K562 (cell line): ENCODE measurements at regions not wholly inside any gene's neighbourhood (a gene's known extent, or its start where the extent isn't known, plus 50 kb on each side); places are given as distances from the start of the nearest gene placed in this dataset.

Source experiments
- ATAC-seq: fragments of 200-7000 bp; cut with Tn5 transposase; 3 replicates; pipeline ENCODE4 v1.9.1; 2020; ENCODE audit warnings: moderate library complexity
- BruUV-seq: library from RNA; stranded (reverse); fragments of 400-500 nt; replicated peaks from 2 replicates; lab custom pipeline; 2021; lab: Mats Ljungman, UMichigan
- CTCF ChIA-PET: fragments of 300-600 bp; formaldehyde crosslinking; extraction: SDS; loops from one replicate; lab custom pipeline; 2021; ENCODE audit warnings: low intra/inter-chr PET ratio; lab: Yijun Ruan, JAX
- POLR2A ChIA-PET: fragments of 300-600, 350-650 bp; sonication (Branson Sonifier 250); formaldehyde crosslinking; extraction: SDS; loops from one replicate; lab custom pipeline; 2021; ENCODE audit warnings: antibody characterized with exemption, inconsistent platforms; lab: Yijun Ruan, JAX
- DNase-seq, 4 experiments: peaks; one replicate each; pipeline versions ENCODE4 v3.0.0 to v3.0.0-alpha.2; 2011 to 2018; ENCODE audit warnings: low spot score in 3 of 4, mixed read lengths in 3 of 4; ENCODE audit errors: extremely low read depth in 1 of 4
- FAIRE-seq: peaks from 2 replicates; lab custom pipeline; 2011; peaks lifted over from hg19 to GRCh38; lab: Jason Lieb, UNC
- H2AFZ ChIP-seq: 2 replicates; pipeline ENCODE4 v1.6.0; 2011; ENCODE audit warnings: low read depth, low read length, control low read depth, inconsistent platforms
- H3K27ac ChIP-seq: fragments of 200-600 bp; 3 replicates; pipeline ENCODE4 v1.8.0; 2011; ENCODE audit warnings: low read depth, mild to moderate bottlenecking, control low read depth, inconsistent platforms, low read length, moderate library complexity, mixed read lengths; ENCODE audit errors: extremely low read depth
- H3K27me3 ChIP-seq, 2 experiments: fragments of 300-600 bp in 1 of 2; 2 replicates in 1 of 2; 3 replicates in 1 of 2; pipeline versions ENCODE4 v1.6.0 to v1.8.0; 2011; ENCODE audit warnings: inconsistent platforms in 2 of 2, low read length in 2 of 2, mild to moderate bottlenecking in 1 of 2, mixed read lengths in 1 of 2, moderate library complexity in 1 of 2; ENCODE audit not compliant: control insufficient read depth in 2 of 2, insufficient read depth in 2 of 2
- H3K36me3 ChIP-seq: fragments of 300-600 bp; 3 replicates; pipeline ENCODE4 v1.8.0; 2011; ENCODE audit warnings: mild to moderate bottlenecking, low read length, inconsistent platforms; ENCODE audit not compliant: control insufficient read depth, insufficient read depth
- H3K4me1 ChIP-seq, 2 experiments: fragments of 200-600 bp in 1 of 2; replicated peaks in 1 of 2; 2 replicates in 1 of 2; 3 replicates in 1 of 2; pipeline versions ENCODE4 v1.5.1 to v1.8.0; 2011; ENCODE audit warnings: inconsistent platforms in 2 of 2, low read length in 2 of 2, mild to moderate bottlenecking in 1 of 2, mixed read lengths in 1 of 2, moderate library complexity in 1 of 2; ENCODE audit not compliant: control insufficient read depth in 2 of 2, insufficient read depth in 2 of 2
- H3K4me2 ChIP-seq: 2 replicates; pipeline ENCODE4 v1.6.1; 2011; ENCODE audit warnings: low read length, control low read depth, inconsistent platforms, mixed read lengths; ENCODE audit not compliant: insufficient read depth
- H3K4me3 ChIP-seq: fragments of 200-600 bp; sonication (generic), shearing (Covaris generic); 2 replicates; pipeline ENCODE4 v1.5.1; 2016; ENCODE audit warnings: control low read depth, inconsistent platforms
- H3K79me2 ChIP-seq: fragments of 200-600 bp; 3 replicates; pipeline ENCODE4 v1.8.0; 2011; ENCODE audit warnings: low read length, inconsistent platforms; ENCODE audit not compliant: control insufficient read depth, insufficient read depth
- H3K9ac ChIP-seq, 2 experiments: 2 replicates each; pipeline versions ENCODE4 v1.6.0 to v1.6.1; 2011; ENCODE audit warnings: low read depth in 2 of 2, low read length in 2 of 2, control low read depth in 1 of 2, inconsistent platforms in 1 of 2, mild to moderate bottlenecking in 1 of 2, mixed read lengths in 1 of 2; ENCODE audit not compliant: insufficient read depth in 1 of 2
- H3K9me1 ChIP-seq: one replicate; pipeline ENCODE4 v1.6.0; 2011; ENCODE audit warnings: inconsistent platforms, mild to moderate bottlenecking, low read length, moderate library complexity; ENCODE audit not compliant: control insufficient read depth, insufficient read depth
- H3K9me3 ChIP-seq: replicated peaks from 2 replicates; pipeline ENCODE4 v1.5.1; 2011; ENCODE audit warnings: low read depth, low read length, inconsistent platforms; ENCODE audit not compliant: control insufficient read depth, insufficient read depth
- H4K20me1 ChIP-seq: replicated peaks from 2 replicates; pipeline ENCODE4 v1.6.1; 2011; ENCODE audit warnings: low read length, inconsistent platforms, mixed read lengths; ENCODE audit not compliant: control insufficient read depth, insufficient read depth
- FOXJ2 ChIP-seq: fragments of 200-800 bp; sonication (Bioruptor generic); IDR thresholded peaks from 2 replicates; pipeline ENCODE4 v1.6.1; 2016; ENCODE audit warnings: missing genetic modification characterization, missing compliant biosample characterization
- HMBOX1 ChIP-seq: sonication (generic); IDR thresholded peaks from 2 replicates; pipeline ENCODE4 v1.6.1; 2016
- SRSF9 ChIP-seq: fragments of 200-400 bp; formaldehyde crosslinking; IDR thresholded peaks from 2 replicates; pipeline ENCODE4 v1.6.1; 2017; ENCODE audit warnings: low read depth, low read length, borderline replicate concordance
- ZBTB5 ChIP-seq: fragments of 450-650 bp; IDR thresholded peaks from 2 replicates; pipeline ENCODE4 v1.6.1; 2017; ENCODE audit warnings: antibody characterized with exemption
- ZNF324 ChIP-seq: fragments of 250-450 bp; sonication (Bioruptor Pico); IDR thresholded peaks from 2 replicates; pipeline ENCODE4 v1.4.0; 2020; ENCODE audit warnings: mild to moderate bottlenecking
- WGBS: fragments of 100-300 bp; shearing (Covaris generic); methylation state at CpG from one replicate; pipeline ENCODE4 v1.1.6; 2016; ENCODE audit warnings: low coverage, mixed read lengths; ENCODE audit not compliant: insufficient coverage; ENCODE audit errors: missing lambda C conversion rate; 5-methylcytosine and 5-hydroxymethylcytosine counted together
- in situ Hi-C: fragments of 300-500 bp; cut with MboI; formaldehyde crosslinking; loops from 4 replicates; pipeline ENCODE4 v1.15.0; 2018; ENCODE audit warnings: inconsistent platforms, mixed read lengths
- intact Hi-C: fragments of 100-400 bp; cut with micrococcal nuclease; formaldehyde crosslinking; loops from 2 replicates; pipeline ENCODE4 v1.14.2; 2022
- TF ChIP-seq, protein P1 (sequence below): sonication (generic); formaldehyde crosslinking; IDR thresholded peaks from 2 replicates; pipeline ENCODE4 v1.8.1; 2023; ENCODE audit warnings: mild to moderate bottlenecking, missing genetic modification reagents
- TF ChIP-seq, protein P2 (sequence below): fragments of 450-650 bp; IDR thresholded peaks from 2 replicates; pipeline ENCODE4 v1.6.1; 2016; ENCODE audit warnings: borderline replicate concordance
- TF ChIP-seq, protein P3 (sequence below): fragments of 450-650 bp; IDR thresholded peaks from 2 replicates; pipeline ENCODE4 v1.6.1; 2016
- TF ChIP-seq, protein P4 (sequence below): fragments of 450-650 bp; formaldehyde crosslinking; IDR thresholded peaks from 2 replicates; pipeline ENCODE4 v1.4.0; 2020; ENCODE audit warnings: mild to moderate bottlenecking
- TF ChIP-seq, protein P5 (sequence below): fragments of 250-450 bp; sonication (Bioruptor Pico); IDR thresholded peaks from 2 replicates; pipeline ENCODE4 v1.4.0; 2020; ENCODE audit warnings: mild to moderate bottlenecking, moderate library complexity

DNA sequence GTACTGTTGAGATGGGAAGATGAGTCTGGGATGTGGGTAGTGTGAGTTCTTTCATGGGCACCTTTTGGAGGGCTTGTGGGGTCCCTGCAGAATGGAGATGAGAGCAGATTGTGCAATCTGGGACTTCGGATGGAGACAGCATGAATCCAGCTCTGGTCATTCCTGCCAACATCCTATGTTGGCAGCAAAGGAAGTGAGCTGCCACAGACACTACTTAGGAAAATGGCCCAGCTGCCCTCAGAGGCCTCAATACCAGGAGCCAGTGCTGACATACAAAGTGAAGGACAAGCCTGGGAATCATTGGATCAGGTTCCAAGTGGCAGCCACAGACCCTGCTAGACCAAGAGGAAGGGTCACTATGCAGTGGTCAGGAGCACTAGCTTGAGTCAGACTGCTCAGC is 402.8 kb downstream of the CDK5RAP2 start:
- in situ Hi-C loops (no loop called here), intact Hi-C loops (no loop called here)
- no peak overlapping the region for H3K27ac ChIP-seq
- no peaks in the 10 kb centered on the region for H4K20me1 ChIP-seq
- H3K4me2 ChIP-seq, result no peak overlapping the region
- FAIRE-seq, result no peak
- ATAC-seq, result no peak
- H2AFZ ChIP-seq, result no peak overlapping the region
- POLR2A ChIA-PET, result no interaction called here
- CTCF ChIA-PET, result no interaction called here
- no peaks in the 10 kb centered on the region for H3K9me3 ChIP-seq
- H3K79me2 ChIP-seq, result no peaks in the 10 kb centered on the region
- H3K9ac ChIP-seq, result no peak overlapping the region
- TF ChIP-seq, protein P1, sequence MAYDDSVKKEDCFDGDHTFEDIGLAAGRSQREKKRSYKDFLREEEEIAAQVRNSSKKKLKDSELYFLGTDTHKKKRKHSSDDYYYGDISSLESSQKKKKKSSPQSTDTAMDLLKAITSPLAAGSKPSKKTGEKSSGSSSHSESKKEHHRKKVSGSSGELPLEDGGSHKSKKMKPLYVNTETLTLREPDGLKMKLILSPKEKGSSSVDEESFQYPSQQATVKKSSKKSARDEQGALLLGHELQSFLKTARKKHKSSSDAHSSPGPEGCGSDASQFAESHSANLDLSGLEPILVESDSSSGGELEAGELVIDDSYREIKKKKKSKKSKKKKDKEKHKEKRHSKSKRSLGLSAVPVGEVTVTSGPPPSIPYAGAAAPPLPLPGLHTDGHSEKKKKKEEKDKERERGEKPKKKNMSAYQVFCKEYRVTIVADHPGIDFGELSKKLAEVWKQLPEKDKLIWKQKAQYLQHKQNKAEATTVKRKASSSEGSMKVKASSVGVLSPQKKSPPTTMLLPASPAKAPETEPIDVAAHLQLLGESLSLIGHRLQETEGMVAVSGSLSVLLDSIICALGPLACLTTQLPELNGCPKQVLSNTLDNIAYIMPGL, result no peak
- TF ChIP-seq, protein P2, sequence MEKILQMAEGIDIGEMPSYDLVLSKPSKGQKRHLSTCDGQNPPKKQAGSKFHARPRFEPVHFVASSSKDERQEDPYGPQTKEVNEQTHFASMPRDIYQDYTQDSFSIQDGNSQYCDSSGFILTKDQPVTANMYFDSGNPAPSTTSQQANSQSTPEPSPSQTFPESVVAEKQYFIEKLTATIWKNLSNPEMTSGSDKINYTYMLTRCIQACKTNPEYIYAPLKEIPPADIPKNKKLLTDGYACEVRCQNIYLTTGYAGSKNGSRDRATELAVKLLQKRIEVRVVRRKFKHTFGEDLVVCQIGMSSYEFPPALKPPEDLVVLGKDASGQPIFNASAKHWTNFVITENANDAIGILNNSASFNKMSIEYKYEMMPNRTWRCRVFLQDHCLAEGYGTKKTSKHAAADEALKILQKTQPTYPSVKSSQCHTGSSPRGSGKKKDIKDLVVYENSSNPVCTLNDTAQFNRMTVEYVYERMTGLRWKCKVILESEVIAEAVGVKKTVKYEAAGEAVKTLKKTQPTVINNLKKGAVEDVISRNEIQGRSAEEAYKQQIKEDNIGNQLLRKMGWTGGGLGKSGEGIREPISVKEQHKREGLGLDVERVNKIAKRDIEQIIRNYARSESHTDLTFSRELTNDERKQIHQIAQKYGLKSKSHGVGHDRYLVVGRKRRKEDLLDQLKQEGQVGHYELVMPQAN, result no peak
- TF ChIP-seq, protein P3, sequence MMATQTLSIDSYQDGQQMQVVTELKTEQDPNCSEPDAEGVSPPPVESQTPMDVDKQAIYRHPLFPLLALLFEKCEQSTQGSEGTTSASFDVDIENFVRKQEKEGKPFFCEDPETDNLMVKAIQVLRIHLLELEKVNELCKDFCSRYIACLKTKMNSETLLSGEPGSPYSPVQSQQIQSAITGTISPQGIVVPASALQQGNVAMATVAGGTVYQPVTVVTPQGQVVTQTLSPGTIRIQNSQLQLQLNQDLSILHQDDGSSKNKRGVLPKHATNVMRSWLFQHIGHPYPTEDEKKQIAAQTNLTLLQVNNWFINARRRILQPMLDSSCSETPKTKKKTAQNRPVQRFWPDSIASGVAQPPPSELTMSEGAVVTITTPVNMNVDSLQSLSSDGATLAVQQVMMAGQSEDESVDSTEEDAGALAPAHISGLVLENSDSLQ, result no peak
- TF ChIP-seq HMBOX1 (no peak), FOXJ2 (no peak), ZBTB5 (no peak), SRSF9 (no peak), ZNF324 (CRISPR knock-in tag) (no peak)
- TF ChIP-seq, protein P4, sequence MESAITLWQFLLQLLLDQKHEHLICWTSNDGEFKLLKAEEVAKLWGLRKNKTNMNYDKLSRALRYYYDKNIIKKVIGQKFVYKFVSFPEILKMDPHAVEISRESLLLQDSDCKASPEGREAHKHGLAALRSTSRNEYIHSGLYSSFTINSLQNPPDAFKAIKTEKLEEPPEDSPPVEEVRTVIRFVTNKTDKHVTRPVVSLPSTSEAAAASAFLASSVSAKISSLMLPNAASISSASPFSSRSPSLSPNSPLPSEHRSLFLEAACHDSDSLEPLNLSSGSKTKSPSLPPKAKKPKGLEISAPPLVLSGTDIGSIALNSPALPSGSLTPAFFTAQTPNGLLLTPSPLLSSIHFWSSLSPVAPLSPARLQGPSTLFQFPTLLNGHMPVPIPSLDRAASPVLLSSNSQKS (CRISPR knock-in tag), result no peak
- TF ChIP-seq, protein P5, sequence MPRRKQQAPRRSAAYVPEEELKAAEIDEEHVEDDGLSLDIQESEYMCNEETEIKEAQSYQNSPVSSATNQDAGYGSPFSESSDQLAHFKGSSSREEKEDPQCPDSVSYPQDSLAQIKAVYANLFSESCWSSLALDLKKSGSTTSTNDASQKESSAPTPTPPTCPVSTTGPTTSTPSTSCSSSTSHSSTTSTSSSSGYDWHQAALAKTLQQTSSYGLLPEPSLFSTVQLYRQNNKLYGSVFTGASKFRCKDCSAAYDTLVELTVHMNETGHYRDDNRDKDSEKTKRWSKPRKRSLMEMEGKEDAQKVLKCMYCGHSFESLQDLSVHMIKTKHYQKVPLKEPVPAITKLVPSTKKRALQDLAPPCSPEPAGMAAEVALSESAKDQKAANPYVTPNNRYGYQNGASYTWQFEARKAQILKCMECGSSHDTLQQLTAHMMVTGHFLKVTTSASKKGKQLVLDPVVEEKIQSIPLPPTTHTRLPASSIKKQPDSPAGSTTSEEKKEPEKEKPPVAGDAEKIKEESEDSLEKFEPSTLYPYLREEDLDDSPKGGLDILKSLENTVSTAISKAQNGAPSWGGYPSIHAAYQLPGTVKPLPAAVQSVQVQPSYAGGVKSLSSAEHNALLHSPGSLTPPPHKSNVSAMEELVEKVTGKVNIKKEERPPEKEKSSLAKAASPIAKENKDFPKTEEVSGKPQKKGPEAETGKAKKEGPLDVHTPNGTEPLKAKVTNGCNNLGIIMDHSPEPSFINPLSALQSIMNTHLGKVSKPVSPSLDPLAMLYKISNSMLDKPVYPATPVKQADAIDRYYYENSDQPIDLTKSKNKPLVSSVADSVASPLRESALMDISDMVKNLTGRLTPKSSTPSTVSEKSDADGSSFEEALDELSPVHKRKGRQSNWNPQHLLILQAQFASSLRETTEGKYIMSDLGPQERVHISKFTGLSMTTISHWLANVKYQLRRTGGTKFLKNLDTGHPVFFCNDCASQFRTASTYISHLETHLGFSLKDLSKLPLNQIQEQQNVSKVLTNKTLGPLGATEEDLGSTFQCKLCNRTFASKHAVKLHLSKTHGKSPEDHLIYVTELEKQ (CRISPR knock-in tag), result no peak
- no peaks in the 10 kb centered on the region for H3K27me3 ChIP-seq
- no peaks in the 10 kb centered on the region for H3K9me1 ChIP-seq
- DNase-seq, result no peak
- no TSS peak for BruUV-seq
- WGBS, result 0% methylated on average over 1 of the region's 1 CpG
- no peaks in the 10 kb centered on the region for H3K36me3 ChIP-seq
- no peaks in the 10 kb centered on the region for H3K4me1 ChIP-seq
- H3K4me3 ChIP-seq, result no peak overlapping the region
